ENCODE measurements at regions not wholly inside any gene's neighbourhood (a gene's known extent, or its start where the extent isn't known, plus 50 kb on each side); places are given as distances from the start of the nearest gene placed in this dataset.
"Not testable (repeated sequence)": the region's sequence is repeated elsewhere in the genome, so short reads cannot be mapped to it uniquely, and the experiment has no call there.

GRCh38 chr6:158881276-158881675 is 62.1 kb upstream of the EZR start:
- not testable (repeated sequence) for DNase-seq

GRCh38 chr6:158879180-158879579 is 60.0 kb upstream of the EZR start:
- DNase-seq, result no peak

GRCh38 chr6:158877716-158878115 is 58.5 kb upstream of the EZR start:
- no peak for DNase-seq

- DNase-seq, result no peak
These were observed 57.7 kb upstream of the EZR start for GRCh38 chr6:158876886-158877285.

- DNase-seq, result no peak
These were observed 51.4 kb upstream of the EZR start for GRCh38 chr6:158870649-158870957.

- peak; percentile 83 for DNase-seq
These were observed 50.9 kb upstream of the EZR start for GRCh38 chr6:158869826-158870648.

- DNase-seq, result peak; percentile 83
These were observed 50.0 kb upstream of the EZR start for GRCh38 chr6:158868890-158869825.

All from COR-L47 (cell line).